ENCODE measurements at regions not wholly inside any gene's neighbourhood (a gene's known extent, or its start where the extent isn't known, plus 50 kb on each side); places are given as distances from the start of the nearest gene placed in this dataset.
"Not testable (repeated sequence)": the region's sequence is repeated elsewhere in the genome, so short reads cannot be mapped to it uniquely, and the experiment has no call there.

- no peak overlapping the region for H3K27ac ChIP-seq
- H3K4me3 ChIP-seq: no peak overlapping the region
Observed at GRCh38 chr15:87730706-87731105, 525.8 kb downstream of the NTRK3 start.

GRCh38 chr15:87728998-87729397, 527.5 kb downstream of the NTRK3 start:
- Histone ChIP-seq H3K27ac (no peak overlapping the region), H3K4me3 (no peak overlapping the region)

- H3K27ac ChIP-seq: no peak overlapping the region
- H3K4me3 ChIP-seq: no peak overlapping the region
Observed at GRCh38 chr15:87727073-87727472, 529.5 kb downstream of the NTRK3 start.

GRCh38 chr15:87724330-87724729, 532.2 kb downstream of the NTRK3 start:
- Histone ChIP-seq H3K27ac (no peak overlapping the region), H3K4me3 (no peak overlapping the region)

- Histone ChIP-seq H3K4me3 (no peak overlapping the region), H3K27ac (no peak overlapping the region)
Observed at GRCh38 chr15:87722941-87723691, 533.4 kb downstream of the NTRK3 start.

GRCh38 chr15:87720235-87720634, 536.3 kb downstream of the NTRK3 start:
- no peak overlapping the region for H3K27ac ChIP-seq

GRCh38 chr15:87716422-87716821, 540.1 kb downstream of the NTRK3 start:
- H3K4me3 ChIP-seq: no peak overlapping the region
- H3K27ac ChIP-seq: no peak overlapping the region

More at GRCh38 chr15:87720235-87720634, 536.3 kb downstream of the NTRK3 start:
- no peak overlapping the region for H3K4me3 ChIP-seq

- Histone ChIP-seq H3K4me3 (no peak overlapping the region), H3K27ac (no peak overlapping the region)
Observed at GRCh38 chr15:87715252-87715651, 541.3 kb downstream of the NTRK3 start.

GRCh38 chr15:87713475-87713879, 543.1 kb downstream of the NTRK3 start:
- no peak overlapping the region for H3K27ac ChIP-seq
- H3K4me3 ChIP-seq: no peak overlapping the region

- no peak overlapping the region for H3K27ac ChIP-seq
- no peak overlapping the region for H3K4me3 ChIP-seq
Observed at GRCh38 chr15:87712211-87712610, 544.3 kb downstream of the NTRK3 start.

- no peak overlapping the region for H3K4me3 ChIP-seq
- no peak overlapping the region for H3K27ac ChIP-seq
Observed at GRCh38 chr15:87711026-87711425, 545.5 kb downstream of the NTRK3 start.

- H3K4me3 ChIP-seq: no peak overlapping the region
- H3K27ac ChIP-seq: no peak overlapping the region
Observed at GRCh38 chr15:87710406-87710805, 546.1 kb downstream of the NTRK3 start.

- no peak overlapping the region for H3K4me3 ChIP-seq
- H3K27ac ChIP-seq: no peak overlapping the region
Observed at GRCh38 chr15:87707566-87708130, 548.9 kb downstream of the NTRK3 start.

GRCh38 chr15:87707071-87707470, 549.5 kb downstream of the NTRK3 start:
- Histone ChIP-seq H3K27ac (no peak overlapping the region), H3K4me3 (no peak overlapping the region)

GRCh38 chr15:87706001-87706400, 550.5 kb downstream of the NTRK3 start:
- Histone ChIP-seq H3K4me3 (no peak overlapping the region), H3K27ac (no peak overlapping the region)

- H3K27ac ChIP-seq: no peak overlapping the region
Observed at GRCh38 chr15:87704276-87704675, 552.3 kb downstream of the NTRK3 start.

GRCh38 chr15:87703327-87704111, 553.0 kb downstream of the NTRK3 start:
- no peak overlapping the region for H3K4me3 ChIP-seq
- no peak overlapping the region for H3K27ac ChIP-seq

More at GRCh38 chr15:87704276-87704675, 552.3 kb downstream of the NTRK3 start:
- no peak overlapping the region for H3K4me3 ChIP-seq

GRCh38 chr15:87702270-87702669, 554.3 kb downstream of the NTRK3 start:
- no peak overlapping the region for H3K4me3 ChIP-seq
- no peak overlapping the region for H3K27ac ChIP-seq

GRCh38 chr15:87698467-87698866, 558.1 kb downstream of the NTRK3 start:
- H3K27ac ChIP-seq, H3K4me3 ChIP-seq: not testable (repeated sequence)

GRCh38 chr15:87689716-87690115, 566.8 kb downstream of the NTRK3 start:
- no peak overlapping the region for H3K27ac ChIP-seq
- H3K4me3 ChIP-seq: no peak overlapping the region

GRCh38 chr15:87687523-87687870, 569.0 kb downstream of the NTRK3 start:
- no peak overlapping the region for H3K4me3 ChIP-seq
- no peak overlapping the region for H3K27ac ChIP-seq
